GM21381 (cell line): ENCODE measurements at regions not wholly inside any gene's neighbourhood (a gene's known extent, or its start where the extent isn't known, plus 50 kb on each side); places are given as distances from the start of the nearest gene placed in this dataset.

Experiments used
- ATAC-seq: cut with Tn5 transposase; IDR thresholded peaks from one replicate; pipeline ENCODE4 v1.9.1; 2021; ENCODE audit warnings: mild to moderate bottlenecking, moderate library complexity; ENCODE audit not compliant: unreplicated experiment

DNA sequence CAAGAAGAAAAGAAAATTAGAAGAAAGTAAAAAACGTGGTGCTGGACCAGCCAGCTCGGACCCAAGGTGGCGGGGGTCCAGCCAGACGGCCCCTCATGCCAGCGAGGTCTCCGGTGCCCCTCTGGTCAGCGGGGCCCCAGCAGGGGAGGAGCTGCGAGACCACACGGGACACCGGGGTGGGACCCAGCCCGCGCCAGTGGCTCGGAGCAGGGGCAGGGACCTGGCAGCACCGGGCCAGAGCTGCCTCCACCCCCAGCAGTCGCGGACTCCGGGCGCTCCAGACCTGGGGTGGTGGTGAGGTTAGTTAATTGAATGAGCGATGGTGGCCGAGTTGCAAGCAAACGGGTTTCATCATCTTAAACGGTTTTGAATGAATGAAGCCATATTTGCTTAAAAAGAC is 289.9 kb upstream of the MC4R start:
- no peak for ATAC-seq

- no peak for ATAC-seq
Observed at GRCh38 chr18:60663060-60663989, 290.8 kb upstream of the MC4R start.

DNA sequence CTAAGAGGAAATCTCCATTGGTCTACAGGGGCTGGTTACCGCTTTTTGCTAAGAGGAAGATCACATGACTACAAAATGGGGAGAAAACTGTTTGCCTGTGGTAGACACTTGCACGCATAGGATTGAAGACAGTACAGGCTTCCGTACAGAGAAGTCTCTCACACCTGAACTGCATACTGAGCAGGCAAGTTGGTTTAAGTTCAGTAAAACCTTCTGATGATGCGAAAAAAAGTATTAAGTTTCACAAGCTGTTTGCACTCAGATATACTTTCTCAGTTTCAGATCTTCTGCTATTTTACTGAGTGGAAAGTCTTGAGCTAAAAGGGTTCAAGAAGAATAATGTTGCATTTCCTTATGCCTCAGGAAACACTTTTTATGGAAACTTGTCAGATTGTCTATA is 292.2 kb upstream of the MC4R start:
- ATAC-seq, result no peak

GRCh38 chr18:60667016-60667415 is 294.4 kb upstream of the MC4R start:
- no peak for ATAC-seq

GRCh38 chr18:60668583-60668982 is 296.0 kb upstream of the MC4R start:
- ATAC-seq, result no peak

- ATAC-seq, result no peak
Observed at GRCh38 chr18:60669938-60670337, 297.4 kb upstream of the MC4R start.

DNA sequence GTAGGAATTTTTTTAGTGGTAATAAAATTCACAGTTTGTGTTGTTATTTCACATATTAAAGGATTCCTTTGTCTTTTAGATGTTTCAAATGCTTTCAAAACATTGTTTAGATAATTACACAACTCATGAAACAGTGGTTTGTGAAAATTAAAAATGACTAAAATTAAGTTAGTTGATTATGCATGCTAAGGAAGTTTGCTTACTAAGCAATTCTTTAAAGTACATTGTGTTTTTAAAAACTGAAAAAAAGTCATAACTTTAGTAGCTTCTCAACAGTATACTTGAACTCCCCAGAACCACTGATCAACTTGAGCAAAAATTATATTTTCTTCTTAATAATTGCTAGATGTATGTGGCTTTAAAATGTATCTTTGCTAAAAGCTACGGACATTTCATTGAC is 298.4 kb upstream of the MC4R start:
- no peak for ATAC-seq

DNA sequence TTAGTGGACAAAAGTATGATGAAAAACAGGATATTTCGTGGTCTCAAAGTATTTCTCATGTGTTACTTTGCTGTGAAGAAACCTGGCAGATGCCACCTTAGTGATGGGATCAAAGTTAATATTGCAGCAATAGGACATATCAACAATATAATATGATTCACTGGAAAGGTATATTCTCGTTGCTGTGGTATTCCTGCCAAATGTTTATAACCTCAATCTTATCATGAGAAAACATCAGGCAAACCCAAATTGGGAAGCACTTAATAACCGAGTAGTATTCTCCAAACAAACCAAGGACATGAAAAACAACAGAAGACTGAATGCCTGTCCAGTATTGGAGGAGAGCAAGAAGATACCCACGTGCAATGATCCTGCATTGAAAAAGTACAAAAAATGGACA is 302.6 kb upstream of the MC4R start:
- no peak for ATAC-seq

DNA sequence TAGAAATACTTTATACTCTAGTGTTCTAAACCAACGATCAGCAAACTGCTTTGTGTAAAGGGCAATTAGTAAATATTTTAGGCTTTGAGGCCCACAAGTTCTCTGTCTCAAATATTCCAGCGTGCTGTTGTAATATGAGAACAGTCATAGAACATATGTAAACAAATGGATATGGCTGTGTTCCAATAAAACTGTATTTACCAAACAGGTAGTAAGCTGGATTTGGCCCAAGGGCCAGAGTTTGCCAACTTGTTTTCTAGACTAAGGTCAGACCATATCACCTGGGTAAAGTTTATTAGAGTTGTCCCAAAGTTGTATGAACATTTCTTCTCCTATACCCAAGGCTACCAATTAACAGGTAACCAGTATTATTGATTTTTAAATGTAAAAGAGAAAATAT is 303.2 kb upstream of the MC4R start:
- ATAC-seq, result no peak

- ATAC-seq, result no peak
Observed at GRCh38 chr18:60676815-60677214, 304.2 kb upstream of the MC4R start.

DNA sequence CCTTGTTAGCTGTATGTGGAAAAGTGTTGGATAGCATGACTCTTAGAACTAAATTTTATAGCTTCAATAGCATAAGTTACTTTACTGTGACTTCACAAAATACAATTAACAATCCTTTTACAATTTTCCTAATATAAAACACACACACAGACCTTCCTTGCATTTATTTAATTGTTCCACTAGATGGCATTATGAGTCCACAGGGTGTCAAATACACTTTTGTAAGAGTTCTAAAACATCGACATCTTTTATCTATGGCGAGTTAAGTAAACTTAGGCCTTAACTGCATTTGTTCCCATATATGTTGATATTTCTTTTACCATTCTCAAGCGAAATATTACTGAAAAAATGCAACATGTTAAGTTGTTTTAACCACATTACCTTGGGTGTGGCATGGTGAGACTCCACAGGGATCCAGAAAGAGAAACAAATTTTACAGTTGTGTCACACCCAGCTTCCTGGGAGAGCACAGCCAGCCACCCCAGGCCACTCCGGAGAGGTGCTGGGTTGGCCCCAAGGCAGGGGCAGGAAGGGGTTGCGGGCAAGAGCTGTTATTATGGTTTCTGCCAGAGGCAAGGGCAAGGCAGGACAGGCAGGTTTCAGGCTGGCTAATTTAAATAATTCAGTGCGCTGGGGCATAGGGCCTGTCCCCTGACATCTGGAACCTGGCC is 312.4 kb upstream of the MC4R start:
- no peak for ATAC-seq

DNA sequence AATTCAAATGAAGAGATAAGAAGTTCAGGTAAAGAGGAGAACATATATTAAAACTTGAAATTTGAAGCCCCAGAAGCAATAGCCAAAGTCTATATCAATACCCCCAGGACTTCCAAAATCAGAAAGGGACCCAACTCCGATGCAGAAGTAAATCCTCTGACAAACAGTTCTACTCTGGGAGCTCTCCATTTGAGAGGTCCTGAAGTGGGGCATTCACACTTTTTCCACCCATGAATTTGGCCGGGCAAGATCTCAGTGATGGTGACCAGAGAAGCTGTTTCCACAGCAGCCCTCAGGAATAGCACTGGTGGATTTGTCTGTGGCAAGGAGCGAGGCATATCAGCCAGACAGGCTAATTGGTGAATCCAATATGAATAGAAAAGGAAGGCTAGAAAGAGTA is 313.6 kb upstream of the MC4R start:
- ATAC-seq, result no peak

DNA sequence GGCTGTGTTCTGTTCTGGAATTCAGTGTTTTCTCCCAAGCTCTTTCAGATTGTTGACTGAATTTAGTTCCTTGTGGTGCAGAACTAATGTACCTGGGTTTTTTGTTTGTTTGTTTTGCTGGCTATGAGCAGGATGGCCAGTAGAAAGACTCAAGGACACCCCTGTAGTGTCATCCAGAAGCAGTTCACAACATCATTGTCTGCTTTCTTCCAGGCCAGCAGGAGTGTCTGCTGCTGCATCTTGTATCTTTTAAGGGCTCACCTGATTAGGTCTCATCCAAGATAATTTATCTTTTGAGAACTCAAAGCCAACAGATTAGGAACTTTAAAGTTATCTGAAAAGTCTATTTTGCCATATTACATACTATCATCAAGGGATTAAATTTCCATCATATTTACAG is 318.5 kb upstream of the MC4R start:
- ATAC-seq, result no peak

GRCh38 chr18:60693426-60693825 is 320.9 kb upstream of the MC4R start:
- ATAC-seq, result no peak

- ATAC-seq, result no peak
Observed at GRCh38 chr18:60698901-60699300, 326.3 kb upstream of the MC4R start.

DNA sequence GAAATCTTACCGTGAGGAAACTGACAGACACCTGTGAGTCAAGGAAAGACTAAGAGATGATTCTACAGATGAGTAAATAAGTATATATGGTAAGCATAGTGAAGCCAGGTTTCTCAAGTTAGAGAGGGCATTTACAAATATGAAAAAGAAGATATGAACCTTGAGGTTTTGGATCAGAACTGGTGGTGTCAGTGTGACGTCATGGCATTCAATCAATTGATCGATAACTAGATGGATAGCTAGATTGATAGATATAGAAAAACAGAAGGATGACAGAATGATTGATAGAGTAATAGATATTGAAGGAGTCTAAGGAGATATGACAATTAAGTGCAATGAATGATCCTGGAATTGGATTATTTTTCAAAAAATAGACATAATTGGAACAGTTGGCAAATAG is 350.2 kb upstream of the MC4R start:
- ATAC-seq, result no peak

- ATAC-seq, result no peak
Observed at GRCh38 chr18:60732143-60732542, 359.6 kb upstream of the MC4R start.

GRCh38 chr18:60739212-60739611 is 366.6 kb upstream of the MC4R start:
- ATAC-seq, result no peak

DNA sequence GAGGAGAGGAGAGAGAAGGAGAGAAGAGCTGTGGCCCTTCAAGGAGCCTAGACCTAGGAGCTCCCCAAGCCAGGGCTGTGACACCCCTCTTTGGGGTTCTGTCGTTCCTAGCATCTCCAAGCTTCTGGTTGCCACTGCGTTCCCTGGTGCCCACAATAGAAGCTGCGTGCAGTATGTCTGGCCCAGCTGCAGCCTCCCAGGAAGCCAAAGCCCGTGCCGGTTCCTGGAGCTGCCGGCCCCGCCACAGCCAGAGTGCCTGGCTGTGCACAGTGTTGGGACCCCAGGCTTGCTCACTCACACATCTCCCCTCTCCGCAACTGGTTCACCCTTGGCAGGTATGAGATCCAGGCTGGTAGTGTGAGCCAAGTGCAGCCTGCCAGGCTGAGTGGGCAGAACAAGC is 367.7 kb upstream of the MC4R start:
- no peak for ATAC-seq

DNA sequence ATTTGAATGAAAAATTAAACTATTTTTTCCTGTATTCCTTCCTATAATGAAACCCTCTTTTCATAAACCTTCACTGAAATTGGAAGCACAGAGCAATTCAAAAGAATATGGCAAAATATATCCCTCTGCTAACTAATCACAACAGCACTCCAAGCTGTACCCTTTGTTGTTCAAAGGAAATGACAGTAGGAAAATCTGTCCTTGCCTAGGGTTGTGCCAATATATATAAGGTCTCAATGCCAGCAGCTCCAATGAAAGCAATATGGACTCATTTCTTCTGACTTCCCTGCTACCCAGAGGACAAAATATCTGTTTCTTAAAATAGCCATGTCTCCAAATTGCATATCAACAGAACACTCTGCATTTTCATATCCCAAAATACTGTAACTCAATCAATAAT is 373.9 kb upstream of the MC4R start:
- no peak for ATAC-seq

GRCh38 chr18:60746919-60747318 is 374.3 kb upstream of the MC4R start:
- no peak for ATAC-seq

DNA sequence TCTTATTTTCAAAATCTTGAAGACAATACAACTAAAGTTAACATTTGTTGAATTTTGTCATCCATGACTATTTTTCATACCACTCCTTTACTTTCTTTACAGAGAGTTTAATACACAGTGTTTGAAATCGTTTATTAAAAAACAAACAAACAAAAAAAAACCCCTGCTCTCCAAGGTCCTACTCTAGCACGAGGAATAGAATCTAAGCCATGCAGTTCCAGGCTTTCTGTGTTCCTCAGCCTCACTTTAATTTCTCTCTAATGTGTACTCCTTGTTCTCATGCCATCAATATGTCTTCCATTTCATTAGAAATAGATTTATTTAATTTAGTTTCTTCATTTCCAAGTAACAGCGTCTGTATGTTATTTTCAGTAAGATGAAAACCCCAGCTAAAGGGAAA is 381.2 kb upstream of the MC4R start:
- ATAC-seq, result no peak
